ENCODE measurements at regions not wholly inside any gene's neighbourhood (a gene's known extent, or its start where the extent isn't known, plus 50 kb on each side); places are given as distances from the start of the nearest gene placed in this dataset.

DNA sequence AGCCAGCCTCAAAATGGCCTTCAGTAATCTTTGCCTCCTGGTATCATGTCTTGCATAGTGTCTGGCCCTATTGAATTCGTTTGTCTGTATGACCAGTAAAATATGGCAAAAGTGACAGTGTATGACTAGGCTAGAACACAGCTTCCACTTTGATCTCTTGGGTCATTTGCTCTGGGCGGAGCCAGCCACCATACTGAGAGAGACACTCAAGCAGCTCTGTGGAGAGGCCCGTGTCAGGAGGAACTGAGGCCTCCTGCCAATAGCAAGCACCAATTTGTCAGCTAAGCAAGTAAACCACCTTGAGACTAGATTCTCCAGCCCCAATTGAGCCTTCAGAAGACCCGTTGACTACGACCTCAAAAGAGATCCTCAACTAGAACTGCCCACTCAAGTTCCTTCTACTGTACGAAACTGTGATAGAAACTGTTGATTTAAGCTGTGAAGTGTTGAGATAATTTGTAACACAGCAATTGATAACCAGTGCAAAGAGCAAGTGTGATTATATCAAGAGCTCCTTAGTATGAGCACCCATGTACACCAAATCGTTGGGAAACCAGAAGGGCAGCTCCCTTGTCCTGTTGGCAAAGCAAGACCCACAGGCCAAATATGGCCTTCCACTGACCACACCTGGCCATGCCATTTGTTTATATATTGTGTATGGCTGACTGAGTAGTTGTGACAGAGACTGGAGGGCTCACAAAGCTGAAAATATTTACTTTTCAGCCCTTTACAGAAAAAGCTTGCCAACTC is 52.7 kb upstream of the SERBP1 start:
- H3K9me3 ChIP-seq (replicated peaks; ENCODE audit: insufficient read depth, low read length) = no peaks in the 10 kb centered on the region
- no peak overlapping the region for H3K4me2 ChIP-seq (ENCODE audit: low read depth, low read length)
- TF ChIP-seq EZH2 (optimal IDR thresholded peaks at IDR 0.05; ENCODE audit: low read depth, low read length) (no peak), EZH2phosphoT487 (IDR thresholded peaks at IDR 0.05; ENCODE audit: low read length) (no peak)
- TF ChIP-seq, protein P1, sequence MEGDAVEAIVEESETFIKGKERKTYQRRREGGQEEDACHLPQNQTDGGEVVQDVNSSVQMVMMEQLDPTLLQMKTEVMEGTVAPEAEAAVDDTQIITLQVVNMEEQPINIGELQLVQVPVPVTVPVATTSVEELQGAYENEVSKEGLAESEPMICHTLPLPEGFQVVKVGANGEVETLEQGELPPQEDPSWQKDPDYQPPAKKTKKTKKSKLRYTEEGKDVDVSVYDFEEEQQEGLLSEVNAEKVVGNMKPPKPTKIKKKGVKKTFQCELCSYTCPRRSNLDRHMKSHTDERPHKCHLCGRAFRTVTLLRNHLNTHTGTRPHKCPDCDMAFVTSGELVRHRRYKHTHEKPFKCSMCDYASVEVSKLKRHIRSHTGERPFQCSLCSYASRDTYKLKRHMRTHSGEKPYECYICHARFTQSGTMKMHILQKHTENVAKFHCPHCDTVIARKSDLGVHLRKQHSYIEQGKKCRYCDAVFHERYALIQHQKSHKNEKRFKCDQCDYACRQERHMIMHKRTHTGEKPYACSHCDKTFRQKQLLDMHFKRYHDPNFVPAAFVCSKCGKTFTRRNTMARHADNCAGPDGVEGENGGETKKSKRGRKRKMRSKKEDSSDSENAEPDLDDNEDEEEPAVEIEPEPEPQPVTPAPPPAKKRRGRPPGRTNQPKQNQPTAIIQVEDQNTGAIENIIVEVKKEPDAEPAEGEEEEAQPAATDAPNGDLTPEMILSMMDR (IDR thresholded peaks at IDR 0.05; ENCODE audit: low read length) = no peak
- no peaks in the 10 kb centered on the region for H3K79me2 ChIP-seq (ENCODE audit: low read length)
- H3K36me3 ChIP-seq (replicated peaks; ENCODE audit: insufficient read depth, low read length) = no peaks in the 10 kb centered on the region
- no peaks in the 10 kb centered on the region for H3K9me2 ChIP-seq (replicated peaks; ENCODE audit: insufficient read depth, low read length)
- H4K20me1 ChIP-seq (ENCODE audit: insufficient read depth, low read length) = no peaks in the 10 kb centered on the region
- H3K27ac ChIP-seq (ENCODE audit: low read length) = no peak overlapping the region
- no peak overlapping the region for H3K9ac ChIP-seq (ENCODE audit: low read length)
- 0 out of 2 replicates have a peak, but pooled peaks cover 3% of the 10 kb centered on the region for H3K4me1 ChIP-seq (ENCODE audit: low read length)
- H3K27me3 ChIP-seq (replicated peaks; ENCODE audit: insufficient read depth, low read length) = no peaks in the 10 kb centered on the region
- H2AFZ ChIP-seq (ENCODE audit: low read length) = no peak overlapping the region
- no peak for DNase-seq
- H3F3A ChIP-seq (ENCODE audit: insufficient read depth, low read length) = no peaks in the 10 kb centered on the region
- no peak overlapping the region for H3K4me3 ChIP-seq (ENCODE audit: low read length)

DNA sequence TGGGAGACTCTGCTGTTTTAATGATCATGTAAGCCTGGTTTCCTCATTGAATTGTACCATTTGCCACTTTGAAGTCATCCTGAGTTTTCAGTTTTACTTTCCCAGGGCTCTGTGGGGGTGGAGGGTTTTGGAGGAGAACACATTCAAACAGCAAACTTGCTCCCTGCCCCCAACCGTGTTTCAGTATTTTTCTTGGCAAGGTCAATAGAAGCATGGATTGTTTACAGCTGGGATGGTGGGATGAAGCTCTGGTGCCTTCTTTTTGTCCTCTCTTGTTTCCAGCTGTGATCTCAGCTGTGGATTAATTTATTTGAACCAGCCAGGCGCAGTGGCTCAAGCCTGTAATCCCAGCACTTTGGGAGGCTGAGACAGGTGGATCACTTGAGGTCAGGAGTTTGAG is 54.3 kb upstream of the SERBP1 start:
- H3K9ac ChIP-seq (ENCODE audit: low read length) = no peak overlapping the region
- no peak overlapping the region for H3K27ac ChIP-seq (ENCODE audit: low read length)
- H4K20me1 ChIP-seq (ENCODE audit: insufficient read depth, low read length) = no peaks in the 10 kb centered on the region
- DNase-seq = no peak
- no peak overlapping the region for H2AFZ ChIP-seq (ENCODE audit: low read length)
- no peaks in the 10 kb centered on the region for H3K36me3 ChIP-seq (replicated peaks; ENCODE audit: insufficient read depth, low read length)
- H3F3A ChIP-seq (ENCODE audit: insufficient read depth, low read length) = no peaks in the 10 kb centered on the region
- H3K27me3 ChIP-seq (replicated peaks; ENCODE audit: insufficient read depth, low read length) = no peaks in the 10 kb centered on the region
- H3K4me3 ChIP-seq (ENCODE audit: low read length) = no peak overlapping the region
- no peak overlapping the region for H3K4me2 ChIP-seq (ENCODE audit: low read depth, low read length)
- H3K9me3 ChIP-seq (replicated peaks; ENCODE audit: insufficient read depth, low read length) = no peaks in the 10 kb centered on the region
- no peaks in the 10 kb centered on the region for H3K4me1 ChIP-seq (ENCODE audit: low read length)
- no peaks in the 10 kb centered on the region for H3K9me2 ChIP-seq (replicated peaks; ENCODE audit: insufficient read depth, low read length)
- TF ChIP-seq, protein P1 (IDR thresholded peaks at IDR 0.05; ENCODE audit: low read length) = no peak
- TF ChIP-seq EZH2 (optimal IDR thresholded peaks at IDR 0.05; ENCODE audit: low read depth, low read length) (no peak), EZH2phosphoT487 (IDR thresholded peaks at IDR 0.05; ENCODE audit: low read length) (no peak)
- H3K79me2 ChIP-seq (ENCODE audit: low read length) = no peaks in the 10 kb centered on the region

GRCh38 chr1:67485046-67485811 is 55.0 kb upstream of the SERBP1 start:
- Histone ChIP-seq H3K9me3 (replicated peaks; ENCODE audit: insufficient read depth, low read length) (no peaks in the 10 kb centered on the region), H3K4me2 (ENCODE audit: low read depth, low read length) (no peak overlapping the region), H3K36me3 (replicated peaks; ENCODE audit: insufficient read depth, low read length) (no peaks in the 10 kb centered on the region), H3K27me3 (replicated peaks; ENCODE audit: insufficient read depth, low read length) (no peaks in the 10 kb centered on the region), H3K9me2 (replicated peaks; ENCODE audit: insufficient read depth, low read length) (no peaks in the 10 kb centered on the region), H3K4me3 (ENCODE audit: low read length) (no peak overlapping the region), H2AFZ (ENCODE audit: low read length) (no peak overlapping the region), H4K20me1 (ENCODE audit: insufficient read depth, low read length) (no peaks in the 10 kb centered on the region), H3K4me1 (ENCODE audit: low read length) (no peaks in the 10 kb centered on the region), H3K27ac (ENCODE audit: low read length) (no peak overlapping the region), H3K9ac (ENCODE audit: low read length) (no peak overlapping the region), H3K79me2 (ENCODE audit: low read length) (no peaks in the 10 kb centered on the region), H3F3A (ENCODE audit: insufficient read depth, low read length) (no peaks in the 10 kb centered on the region)
- TF ChIP-seq EZH2phosphoT487 (IDR thresholded peaks at IDR 0.05; ENCODE audit: low read length) = no peak
- no peak for DNase-seq

Measured in MM.1S (cell line).